GM21381 (cell line): ENCODE measurements at regions not wholly inside any gene's neighbourhood (a gene's known extent, or its start where the extent isn't known, plus 50 kb on each side); places are given as distances from the start of the nearest gene placed in this dataset.
A peak's percentile ranks its signal among the peaks of the same experiment; 100 is the strongest.
"Not testable (repeated sequence)": the region's sequence is repeated elsewhere in the genome, so short reads cannot be mapped to it uniquely, and the experiment has no call there.

Source experiments
- ATAC-seq: cut with Tn5 transposase; IDR thresholded peaks from one replicate; pipeline ENCODE4 v1.9.1; 2021; ENCODE audit warnings: mild to moderate bottlenecking, moderate library complexity; ENCODE audit not compliant: unreplicated experiment

DNA sequence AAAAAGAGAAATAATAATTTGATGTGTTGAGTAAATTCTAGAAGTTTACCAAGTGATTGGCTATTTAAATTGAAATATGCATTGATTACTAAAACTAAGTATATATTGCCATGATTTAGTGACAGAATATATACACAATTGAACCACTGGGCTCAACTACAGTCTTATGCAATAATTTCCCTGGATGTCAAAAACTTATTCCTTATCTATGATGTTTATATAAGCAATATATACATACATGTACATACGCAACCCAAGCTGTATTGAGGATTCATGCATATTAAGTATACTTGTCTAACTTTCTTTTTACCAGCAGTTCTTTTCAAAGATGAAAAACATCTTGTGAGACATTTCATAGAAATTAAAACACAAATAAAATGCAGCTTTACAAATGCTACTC is 165.8 kb downstream of the ZIC4 start:
- no peak for ATAC-seq

DNA sequence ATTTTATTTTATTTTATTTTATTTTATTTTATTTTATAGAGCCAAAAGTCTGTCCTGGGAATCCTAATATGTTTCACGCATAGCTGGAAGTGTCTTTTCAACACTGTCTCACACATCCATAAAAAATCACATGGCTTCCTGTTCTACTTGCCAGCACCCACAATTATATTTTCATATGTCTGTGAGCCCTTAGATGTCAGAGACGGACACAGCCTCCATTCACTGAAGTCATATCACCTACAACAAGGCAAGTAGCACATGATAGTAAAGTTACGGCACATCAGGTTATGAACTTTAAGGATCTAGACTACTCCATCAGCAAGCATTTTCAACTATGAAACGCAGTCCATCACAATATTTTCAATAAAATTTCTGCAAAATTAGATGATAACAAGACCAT is 168.4 kb downstream of the ZIC4 start:
- ATAC-seq = no peak

- not testable (repeated sequence) for ATAC-seq
These were observed 174.4 kb downstream of the ZIC4 start for GRCh38 chr3:147231980-147232379.

DNA sequence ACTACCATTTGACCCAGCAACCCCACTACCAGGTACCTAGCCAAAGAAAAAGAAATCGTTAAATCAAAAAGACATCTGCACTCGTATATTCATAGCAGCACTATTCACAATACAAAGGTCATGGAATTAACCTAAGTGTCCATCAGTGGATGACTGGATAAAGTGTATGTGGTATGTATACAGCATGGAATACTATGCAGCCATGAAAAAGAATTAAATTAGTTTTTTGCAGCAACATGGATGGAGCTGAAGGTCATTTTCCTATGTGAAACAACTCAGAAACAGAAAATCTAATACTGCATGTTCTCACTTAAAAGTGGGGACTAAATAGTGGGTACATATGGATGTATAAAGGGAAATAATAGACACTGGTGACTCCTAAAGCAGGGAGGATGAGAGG is 175.2 kb downstream of the ZIC4 start:
- ATAC-seq = no peak

GRCh38 chr3:147222291-147222690 is 184.1 kb downstream of the ZIC4 start:
- ATAC-seq = no peak

GRCh38 chr3:147218965-147219364 is 187.4 kb downstream of the ZIC4 start:
- ATAC-seq = no peak

DNA sequence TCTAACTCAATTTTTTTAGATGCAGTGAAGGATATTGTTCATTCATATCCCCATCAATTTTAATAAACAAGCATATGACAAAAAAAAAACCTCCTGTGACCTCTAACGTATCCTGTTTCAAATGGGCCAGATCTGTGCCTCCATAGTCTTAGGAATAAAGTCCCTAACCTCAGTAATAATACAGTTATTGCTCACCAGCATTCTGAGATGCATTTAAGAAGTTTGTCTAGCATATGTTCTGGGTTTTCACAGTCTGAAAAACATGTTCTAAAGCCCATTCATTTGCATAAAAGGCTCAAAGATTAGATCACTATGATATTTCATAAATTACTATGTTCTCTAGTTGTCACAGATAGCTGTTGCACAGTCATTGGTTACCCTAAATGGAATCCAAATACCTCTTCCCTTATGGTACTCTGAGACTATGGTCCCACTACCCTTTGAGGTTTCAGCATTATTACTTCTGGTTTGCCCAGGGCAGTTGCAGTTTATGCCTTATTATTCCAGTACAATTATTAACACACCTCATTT is 190.1 kb downstream of the ZIC4 start:
- ATAC-seq = no peak

- ATAC-seq = no peak
These were observed 190.7 kb downstream of the ZIC4 start for GRCh38 chr3:147215660-147216059.

DNA sequence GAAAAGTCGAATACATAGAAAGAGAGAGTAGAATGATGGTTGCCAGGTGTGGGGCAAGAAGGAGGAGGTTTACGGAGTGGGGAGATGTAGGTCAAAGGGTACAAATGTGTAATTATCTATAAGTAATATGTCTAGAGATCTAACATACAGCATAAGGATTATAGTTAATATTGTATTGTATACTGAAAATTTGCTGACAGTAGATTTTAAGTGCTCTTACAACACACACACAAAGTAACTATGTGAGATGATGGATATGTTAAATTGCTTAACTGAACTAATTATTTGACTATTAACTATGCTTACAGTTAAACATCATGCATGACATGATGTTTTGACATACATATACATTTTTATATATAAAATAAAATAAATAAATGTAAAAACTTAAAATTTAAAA is 192.7 kb downstream of the ZIC4 start:
- ATAC-seq = no peak

- ATAC-seq = no peak
These were observed 195.7 kb downstream of the ZIC4 start for GRCh38 chr3:147210676-147211075.

DNA sequence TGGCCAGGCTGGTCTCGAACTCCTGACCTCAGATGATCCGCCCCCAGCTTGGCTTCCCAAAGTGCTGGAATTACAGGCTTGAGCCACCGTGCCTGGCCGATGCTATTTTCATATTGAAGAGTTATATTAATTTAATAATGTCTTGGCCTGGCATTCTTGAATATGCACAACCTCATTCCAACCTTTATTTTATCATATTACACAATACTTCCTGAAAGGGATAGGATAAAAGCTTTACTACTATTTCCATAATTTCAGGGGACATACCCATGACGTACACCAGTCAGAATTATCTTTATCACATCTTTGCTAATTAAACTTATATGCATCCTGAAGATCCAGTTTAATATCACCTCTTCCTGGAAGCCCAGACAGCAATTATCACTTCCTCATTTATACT is 205.3 kb downstream of the ZIC4 start:
- ATAC-seq = no peak

- no peak for ATAC-seq
These were observed 205.8 kb downstream of the ZIC4 start for GRCh38 chr3:147200545-147200944.

DNA sequence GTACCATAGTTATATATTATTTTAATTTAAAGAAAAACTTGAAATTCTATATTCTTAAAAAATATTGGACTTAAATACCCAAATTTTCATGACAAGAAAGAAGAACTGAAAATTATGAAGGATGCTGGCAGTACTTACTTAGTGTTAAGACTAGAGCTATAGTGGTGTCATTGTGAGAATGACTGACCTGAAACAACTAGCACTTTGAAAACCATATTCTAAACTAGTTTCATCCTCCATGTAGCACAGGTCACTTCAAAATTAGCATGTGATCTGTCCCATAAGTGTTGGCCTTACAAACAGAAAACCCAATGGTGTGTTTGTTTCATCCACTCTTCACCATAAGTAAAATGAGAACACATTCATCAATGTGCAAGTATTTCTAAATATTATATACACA is 208.6 kb downstream of the ZIC4 start:
- ATAC-seq = no peak

GRCh38 chr3:147195887-147196286 is 210.5 kb downstream of the ZIC4 start:
- no peak for ATAC-seq

DNA sequence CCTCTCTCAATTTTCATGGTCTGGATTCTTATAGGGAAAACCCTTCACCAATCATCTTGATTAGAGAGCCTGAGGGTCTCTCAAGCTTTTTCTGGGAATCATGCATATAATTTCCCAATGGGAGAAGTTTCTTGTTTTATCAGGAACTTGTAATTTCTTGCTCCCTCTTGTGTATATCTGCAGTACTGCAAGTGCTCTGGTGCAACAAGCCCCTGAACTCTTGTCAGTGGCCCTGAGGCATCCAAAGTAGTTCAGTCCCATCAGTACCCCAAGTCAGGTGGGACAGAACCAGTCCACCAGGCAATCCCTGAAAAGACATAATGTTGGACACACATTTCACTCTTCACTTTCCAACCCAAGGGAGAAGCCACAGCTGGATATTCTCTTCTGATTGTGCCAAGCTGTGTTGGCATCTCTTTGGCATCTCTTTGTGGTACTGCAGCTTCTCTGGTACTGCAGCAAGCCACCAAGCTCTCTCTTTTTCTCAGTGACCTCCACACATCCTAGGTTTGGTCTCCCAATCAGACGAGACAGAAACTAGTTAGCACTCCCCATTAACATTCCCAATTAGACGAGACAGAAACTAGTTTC is 214.5 kb downstream of the ZIC4 start:
- peak; percentile 66 for ATAC-seq

DNA sequence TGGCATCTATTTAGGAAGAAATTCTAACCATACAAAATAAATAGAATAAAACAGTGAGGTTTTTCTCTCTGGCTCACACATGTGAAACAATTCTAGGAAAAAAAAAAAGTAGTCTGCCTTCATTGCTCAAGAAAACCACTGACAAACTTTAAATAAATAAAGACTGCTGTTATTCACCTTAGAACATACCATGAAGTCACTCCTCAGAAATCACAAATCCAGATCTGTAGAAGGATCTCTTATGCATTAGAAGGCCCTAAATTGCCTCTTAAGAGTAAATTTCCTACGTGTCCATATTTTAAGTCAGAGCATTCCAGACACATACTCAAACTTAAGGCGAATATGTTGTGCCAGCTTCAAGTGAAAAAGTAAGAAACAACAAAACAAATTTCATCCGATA is 217.3 kb downstream of the ZIC4 start:
- ATAC-seq = no peak

GRCh38 chr3:147187687-147188086 is 218.7 kb downstream of the ZIC4 start:
- no peak for ATAC-seq

- ATAC-seq = no peak
These were observed 220.6 kb downstream of the ZIC4 start for GRCh38 chr3:147185781-147186180.

GRCh38 chr3:147184794-147185193 is 221.5 kb downstream of the ZIC4 start:
- ATAC-seq = no peak

- no peak for ATAC-seq
These were observed 233.1 kb downstream of the ZIC4 start for GRCh38 chr3:147173257-147173656.

DNA sequence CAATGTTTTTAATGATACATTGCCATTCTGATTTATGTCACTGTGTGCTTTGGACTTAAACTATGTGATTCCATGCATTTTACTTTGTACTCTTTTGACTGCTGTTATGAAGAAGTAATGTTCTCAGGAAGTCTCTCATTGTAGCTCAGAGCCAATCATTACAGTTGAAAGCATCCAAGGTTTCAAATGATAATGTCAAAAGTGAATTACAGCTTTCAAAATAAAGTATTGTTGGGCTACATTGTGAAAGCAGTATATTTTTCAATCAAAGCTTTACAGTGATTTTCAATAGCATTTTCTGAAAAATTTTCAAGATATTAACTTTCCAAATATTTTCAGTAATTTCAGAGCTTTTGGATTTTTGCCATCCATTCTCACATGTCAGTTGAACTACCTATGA is 243.6 kb downstream of the ZIC4 start:
- no peak for ATAC-seq

DNA sequence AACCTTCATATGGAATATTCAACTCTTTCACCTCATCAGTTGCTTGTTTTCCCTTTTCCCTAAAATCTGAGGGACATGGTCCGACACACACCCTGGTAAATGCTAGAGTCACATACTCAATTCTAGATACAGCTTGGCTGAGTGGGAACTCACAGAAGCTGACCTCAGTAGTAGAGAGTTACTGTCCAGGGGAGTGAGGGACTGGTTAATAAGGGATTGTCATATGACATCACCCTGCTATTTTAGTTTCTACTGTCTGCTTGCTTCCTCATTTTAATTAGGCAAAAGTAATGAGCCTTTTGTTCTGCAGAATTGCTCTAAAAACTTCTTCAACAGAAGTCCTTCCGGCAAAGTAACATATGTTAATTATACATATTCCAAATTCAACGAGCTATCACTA is 244.5 kb downstream of the ZIC4 start:
- ATAC-seq = no peak

DNA sequence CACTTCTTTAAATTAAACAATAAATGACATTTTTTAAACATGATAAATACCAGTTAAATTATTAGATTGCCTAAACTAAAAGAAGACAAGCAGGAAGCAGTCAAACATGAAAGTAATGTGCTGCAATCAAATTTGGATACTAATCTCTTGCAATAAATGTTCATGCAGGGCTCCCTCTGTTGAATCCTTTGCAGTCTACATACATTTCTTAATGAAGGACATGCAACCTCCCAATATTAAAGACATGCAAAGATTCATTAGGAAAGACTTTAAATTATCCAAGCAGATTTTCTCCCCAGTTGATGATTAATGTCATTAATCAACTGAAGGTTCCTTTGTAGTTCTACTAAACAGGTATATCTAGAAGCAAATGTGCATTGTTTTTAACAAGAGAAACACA is 245.4 kb downstream of the ZIC4 start:
- no peak for ATAC-seq
